ENCODE measurements at regions not wholly inside any gene's neighbourhood (a gene's known extent, or its start where the extent isn't known, plus 50 kb on each side); places are given as distances from the start of the nearest gene placed in this dataset.
A peak's percentile ranks its signal among the peaks of the same experiment; 100 is the strongest.

DNA sequence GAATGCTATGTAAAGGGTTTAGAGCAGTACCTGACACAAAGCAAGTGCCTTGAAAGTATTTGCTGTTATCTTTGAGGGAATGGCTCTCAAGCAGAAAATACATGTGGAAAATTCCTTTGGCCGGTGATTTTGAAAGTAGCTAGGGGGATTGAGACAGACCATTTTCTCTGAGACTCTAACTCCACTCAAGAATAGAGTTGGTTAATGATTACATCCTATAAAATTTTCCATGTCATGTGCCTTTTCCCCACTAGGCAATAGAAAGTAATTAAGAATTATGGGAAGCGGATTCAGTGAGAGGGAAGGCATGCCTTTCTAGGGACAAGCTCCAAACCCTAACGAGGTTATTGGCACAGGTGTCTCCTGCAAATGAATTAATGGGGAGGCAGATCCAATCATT, 276.0 kb downstream of the GPATCH2 start:
- WGBS, 2 donors, result 79 to 81% methylated on average over 3 of the region's 3 CpGs
- Histone ChIP-seq H3K27ac (ENCODE audit: low read depth in 1 of 2, low read length in 2 of 2) (no peak overlapping the region), H3K9me3 (ENCODE audit: control insufficient read depth, low read length) (no peaks in the 10 kb centered on the region), H3K4me1 (ENCODE audit: control insufficient read depth in 1 of 2, insufficient read depth in 2 of 2, low read length in 2 of 2) (no peaks in the 10 kb centered on the region), H3K27me3 (ENCODE audit: control insufficient read depth in 1 of 2, insufficient read depth in 2 of 2, low read length in 1 of 2) (no peaks in the 10 kb centered on the region), H3K36me3 (ENCODE audit: control insufficient read depth in 1 of 2, insufficient read depth in 2 of 2, low read length in 1 of 2) (no peaks in the 10 kb centered on the region), H3K4me3 (ENCODE audit: low read length in 2 of 2) (no peak overlapping the region)
- intact Hi-C loops (cut with DNase I), result no loop called here
- DNase-seq (no peak), ATAC-seq (ENCODE audit: low FRiP score) (no peak)

DNA sequence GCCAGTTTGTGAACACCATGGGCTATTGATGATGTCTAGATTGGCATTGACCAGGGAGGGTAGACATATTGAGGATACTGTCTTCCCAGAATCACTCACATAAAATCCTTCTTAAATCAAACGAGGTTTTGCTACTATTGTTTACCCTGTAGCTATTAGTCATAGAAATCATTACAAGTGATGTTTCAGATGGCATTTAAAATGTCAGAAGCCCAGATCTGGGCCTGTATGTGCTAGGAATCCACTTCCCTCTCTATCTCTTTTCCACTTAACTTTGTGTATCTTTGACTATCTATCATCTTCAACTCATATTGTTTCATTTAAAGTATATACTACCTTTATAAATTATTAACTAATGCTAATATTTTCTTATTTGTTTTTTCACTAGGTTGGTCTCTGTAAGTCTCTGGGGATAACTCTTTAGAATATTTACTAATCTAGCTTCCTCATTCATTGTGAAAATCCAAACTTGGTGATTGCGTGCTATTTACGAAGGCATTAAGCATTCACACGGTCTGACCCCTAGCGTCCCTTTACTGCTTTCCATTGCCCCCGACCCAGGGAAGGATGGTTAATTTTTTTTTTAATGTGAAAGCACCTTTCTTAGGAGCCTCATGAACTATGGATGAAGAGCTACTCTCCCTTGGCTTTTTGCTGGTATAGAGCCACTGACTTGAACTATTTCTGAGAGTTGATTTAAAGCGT, 281.8 kb downstream of the GPATCH2 start:
- Histone ChIP-seq H3K4me3 (ENCODE audit: low read length in 2 of 2) (no peak overlapping the region), H3K36me3 (ENCODE audit: control insufficient read depth in 1 of 2, insufficient read depth in 2 of 2, low read length in 1 of 2) (no peaks in the 10 kb centered on the region), H3K9me3 (ENCODE audit: control insufficient read depth, low read length) (no peaks in the 10 kb centered on the region), H3K27ac (ENCODE audit: low read depth in 1 of 2, low read length in 2 of 2) (no peak overlapping the region), H3K4me1 (ENCODE audit: control insufficient read depth in 1 of 2, insufficient read depth in 2 of 2, low read length in 2 of 2) (no peaks in the 10 kb centered on the region), H3K27me3 (ENCODE audit: control insufficient read depth in 1 of 2, insufficient read depth in 2 of 2, low read length in 1 of 2) (no peaks in the 10 kb centered on the region)
- ATAC-seq (ENCODE audit: low FRiP score), result no peak
- no peak for DNase-seq
- intact Hi-C loops (cut with DNase I), result no loop called here
- WGBS, 2 donors, result 73 to 78% methylated on average over 7 of the region's 7 CpGs

DNA sequence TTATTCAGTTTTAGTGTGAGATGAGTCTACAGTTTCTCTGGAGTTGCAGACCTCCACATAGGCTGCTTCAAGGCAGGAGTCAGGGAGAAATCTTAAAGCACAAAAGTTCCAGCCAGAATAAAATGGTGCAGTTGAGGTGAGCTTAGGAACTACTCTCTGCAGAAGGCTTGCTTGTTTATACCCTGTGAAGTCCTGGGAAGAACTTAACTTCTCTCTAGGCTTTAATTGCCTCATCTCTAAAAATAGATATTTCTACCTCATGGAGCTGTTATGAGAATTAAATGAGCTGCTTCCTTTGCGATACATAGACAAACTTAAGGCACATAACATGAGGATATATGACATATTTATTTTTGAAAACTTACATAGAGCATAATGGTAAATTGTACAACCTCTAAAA, 286.2 kb downstream of the GPATCH2 start:
- intact Hi-C loops (cut with DNase I), result no loop called here
- no peaks in the 10 kb centered on the region for H3K36me3 ChIP-seq (ENCODE audit: control insufficient read depth in 1 of 2, insufficient read depth in 2 of 2, low read length in 1 of 2)
- WGBS, 2 donors, result 91 to 92% methylated on average over 1 of the region's 1 CpG
- no peaks in the 10 kb centered on the region for H3K27me3 ChIP-seq (ENCODE audit: control insufficient read depth in 1 of 2, insufficient read depth in 2 of 2, low read length in 1 of 2)
- DNase-seq, result no peak
- H3K4me1 ChIP-seq (ENCODE audit: control insufficient read depth in 1 of 2, insufficient read depth in 2 of 2, low read length in 2 of 2), result no peaks in the 10 kb centered on the region
- H3K4me3 ChIP-seq (ENCODE audit: low read length in 2 of 2), result no peak overlapping the region
- H3K27ac ChIP-seq (ENCODE audit: low read depth in 1 of 2, low read length in 2 of 2), result no peak overlapping the region
- no peak for ATAC-seq (ENCODE audit: low FRiP score)
- H3K9me3 ChIP-seq (ENCODE audit: control insufficient read depth, low read length), result no peaks in the 10 kb centered on the region

DNA sequence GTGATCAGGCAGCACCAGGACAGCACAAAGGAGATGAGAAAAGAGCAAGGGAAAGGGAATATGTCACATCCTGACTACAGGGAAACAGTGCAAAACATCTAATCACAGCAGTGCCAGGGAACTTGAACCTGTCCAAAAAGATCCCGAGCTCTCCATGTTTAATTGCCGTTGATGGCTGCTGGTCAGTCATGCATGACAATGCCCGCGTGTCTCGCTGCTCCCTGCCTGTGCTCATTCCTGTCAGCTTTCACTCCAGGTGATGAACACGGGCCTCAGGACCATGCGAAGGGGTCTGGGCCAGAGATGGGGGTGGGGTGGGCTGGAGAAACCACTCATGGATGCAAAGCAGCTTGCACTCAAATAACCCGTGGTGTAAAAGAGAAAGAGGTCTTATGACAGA, 287.0 kb downstream of the GPATCH2 start:
- ATAC-seq (ENCODE audit: low FRiP score), result no peak
- intact Hi-C loops (cut with DNase I), result no loop called here

DNA sequence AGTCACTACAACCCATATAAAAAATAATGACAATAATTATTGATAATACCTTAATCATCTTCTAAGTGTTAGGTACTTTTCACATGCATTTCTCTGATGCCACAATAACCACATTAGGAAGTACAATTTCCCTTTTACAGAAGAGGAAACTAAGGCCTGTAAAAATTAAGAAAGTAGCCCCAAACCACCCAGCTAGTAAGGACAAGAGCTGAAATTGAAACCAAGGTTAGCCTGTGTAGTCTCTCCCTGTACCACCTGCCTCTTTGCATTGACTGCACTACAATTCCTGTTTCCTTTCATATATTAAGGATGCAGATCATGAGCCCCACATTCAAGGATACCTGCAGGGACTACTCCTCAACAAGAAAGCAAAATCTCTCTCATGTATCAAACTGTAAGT, 288.8 kb downstream of the GPATCH2 start:
- ATAC-seq (ENCODE audit: low FRiP score), result no peak
- no peaks in the 10 kb centered on the region for H3K27me3 ChIP-seq (ENCODE audit: control insufficient read depth in 1 of 2, insufficient read depth in 2 of 2, low read length in 1 of 2)
- intact Hi-C loops (cut with DNase I), result no loop called here

More for the DNA sequence above, 287.0 kb downstream of the GPATCH2 start:
- Histone ChIP-seq H3K4me1 (ENCODE audit: control insufficient read depth in 1 of 2, insufficient read depth in 2 of 2, low read length in 2 of 2) (no peaks in the 10 kb centered on the region), H3K27me3 (ENCODE audit: control insufficient read depth in 1 of 2, insufficient read depth in 2 of 2, low read length in 1 of 2) (no peaks in the 10 kb centered on the region), H3K36me3 (ENCODE audit: control insufficient read depth in 1 of 2, insufficient read depth in 2 of 2, low read length in 1 of 2) (no peaks in the 10 kb centered on the region), H3K4me3 (ENCODE audit: low read length in 2 of 2) (no peak overlapping the region), H3K27ac (ENCODE audit: low read depth in 1 of 2, low read length in 2 of 2) (no peak overlapping the region), H3K9me3 (ENCODE audit: control insufficient read depth, low read length) (no peaks in the 10 kb centered on the region)
- 43 to 61% methylated on average over 8 of the region's 8 CpGs for WGBS, 2 donors
- DNase-seq, result no peak

DNA sequence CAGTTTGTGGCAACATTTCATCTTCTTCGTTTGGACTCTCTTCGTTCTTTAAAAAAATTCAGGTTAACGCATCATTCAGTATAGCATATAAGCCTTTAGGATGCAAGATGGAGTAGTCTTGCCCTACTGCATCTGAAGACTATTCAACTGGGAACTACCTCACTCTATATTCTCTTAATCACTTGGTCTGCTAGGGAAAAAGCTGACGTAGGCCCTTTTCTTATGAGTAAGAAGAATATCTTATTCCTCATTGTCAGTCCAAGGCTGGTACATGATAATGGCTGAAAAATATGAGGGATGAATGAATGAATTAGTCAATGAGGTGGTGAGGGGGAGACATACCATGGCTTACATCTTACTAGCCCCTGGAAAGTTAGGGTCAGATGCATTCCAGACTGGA, 294.2 kb downstream of the GPATCH2 start:
- H3K27me3 ChIP-seq (ENCODE audit: control insufficient read depth in 1 of 2, insufficient read depth in 2 of 2, low read length in 1 of 2), result no peaks in the 10 kb centered on the region
- WGBS, 2 donors, result 96 to 98% methylated on average over 4 of the region's 4 CpGs
- no peaks in the 10 kb centered on the region for H3K9me3 ChIP-seq (ENCODE audit: control insufficient read depth, low read length)
- H3K36me3 ChIP-seq (ENCODE audit: control insufficient read depth in 1 of 2, insufficient read depth in 2 of 2, low read length in 1 of 2), result no peaks in the 10 kb centered on the region
- H3K4me3 ChIP-seq (ENCODE audit: low read length in 2 of 2), result no peak overlapping the region
- no peak overlapping the region for H3K27ac ChIP-seq (ENCODE audit: low read depth in 1 of 2, low read length in 2 of 2)
- ATAC-seq (ENCODE audit: low FRiP score) (no peak), DNase-seq (no peak)
- intact Hi-C loops (cut with DNase I), result no loop called here
- peaks cover 5% of the 10 kb centered on the region in 2 donors for H3K4me1 ChIP-seq (ENCODE audit: control insufficient read depth in 1 of 2, insufficient read depth in 2 of 2, low read length in 2 of 2)

More for the DNA sequence above, 288.8 kb downstream of the GPATCH2 start:
- no peak overlapping the region for H3K4me3 ChIP-seq (ENCODE audit: low read length in 2 of 2)
- no peaks in the 10 kb centered on the region for H3K9me3 ChIP-seq (ENCODE audit: control insufficient read depth, low read length)
- no peaks in the 10 kb centered on the region for H3K4me1 ChIP-seq (ENCODE audit: control insufficient read depth in 1 of 2, insufficient read depth in 2 of 2, low read length in 2 of 2)
- no peaks in the 10 kb centered on the region for H3K36me3 ChIP-seq (ENCODE audit: control insufficient read depth in 1 of 2, insufficient read depth in 2 of 2, low read length in 1 of 2)
- no peak overlapping the region for H3K27ac ChIP-seq (ENCODE audit: low read depth in 1 of 2, low read length in 2 of 2)
- no peak for DNase-seq

DNA sequence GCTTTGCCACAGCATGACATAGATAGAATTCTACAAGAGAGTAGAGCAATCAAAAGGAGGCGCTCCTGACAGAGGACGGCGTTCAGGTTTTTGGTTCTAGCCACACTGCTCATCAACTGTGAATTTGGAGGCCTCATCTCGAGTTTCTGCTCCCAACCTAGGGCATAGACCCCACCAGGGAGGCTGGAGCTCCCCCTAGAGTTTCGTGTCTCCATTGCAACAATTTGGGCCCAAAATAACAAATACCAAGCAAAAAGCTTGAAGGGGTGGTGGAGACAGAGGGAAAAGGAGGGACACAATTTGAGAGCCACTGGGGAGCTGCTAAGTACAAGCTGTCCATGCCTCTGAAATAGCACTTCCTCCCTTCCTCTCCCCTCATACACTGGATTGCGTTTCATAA, 297.0 kb downstream of the GPATCH2 start:
- Histone ChIP-seq H3K27ac (ENCODE audit: low read depth in 1 of 2, low read length in 2 of 2) (no peak overlapping the region), H3K36me3 (ENCODE audit: control insufficient read depth in 1 of 2, insufficient read depth in 2 of 2, low read length in 1 of 2) (no peaks in the 10 kb centered on the region), H3K4me1 (ENCODE audit: control insufficient read depth in 1 of 2, insufficient read depth in 2 of 2, low read length in 2 of 2) (peaks cover 5 to 7% of the 10 kb centered on the region in 2 donors), H3K27me3 (ENCODE audit: control insufficient read depth in 1 of 2, insufficient read depth in 2 of 2, low read length in 1 of 2) (no peaks in the 10 kb centered on the region), H3K9me3 (ENCODE audit: control insufficient read depth, low read length) (no peaks in the 10 kb centered on the region), H3K4me3 (ENCODE audit: low read length in 2 of 2) (no peak overlapping the region)
- 75 to 79% methylated on average over 6 of the region's 6 CpGs for WGBS, 2 donors
- peak in 1 of 2 donors; percentile 44 for DNase-seq
- intact Hi-C loops (cut with DNase I), result no loop called here
- no peak for ATAC-seq (ENCODE audit: low FRiP score)

DNA sequence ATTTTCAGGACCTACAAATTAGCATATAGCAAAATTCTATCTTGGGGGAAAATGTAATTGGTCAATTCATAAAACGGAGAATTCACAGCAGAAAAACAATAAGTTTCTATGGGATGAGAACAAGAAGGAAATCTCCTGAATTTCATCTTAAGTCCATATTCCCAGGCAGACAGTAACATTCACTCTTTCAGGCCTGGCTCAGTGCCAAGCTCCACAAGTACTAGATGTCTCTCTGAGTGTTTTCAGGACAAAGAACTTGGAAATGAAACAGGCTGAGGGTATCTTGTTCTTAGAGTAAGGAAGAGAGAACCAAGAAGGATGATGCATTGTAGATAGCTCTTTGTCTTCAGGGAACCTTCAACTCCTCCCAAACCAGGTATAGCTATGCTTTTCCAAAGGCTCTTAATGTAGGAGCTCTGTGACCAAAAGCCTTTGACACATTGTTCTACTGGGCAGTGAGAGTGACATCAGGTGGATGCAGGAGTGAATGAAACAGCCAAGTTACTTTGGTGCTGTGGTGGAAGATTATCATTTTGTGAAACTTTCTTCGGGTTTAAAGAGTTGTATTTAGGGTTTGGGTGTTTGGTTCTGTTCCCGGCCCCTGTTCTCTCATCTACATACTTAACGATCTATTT, 298.3 kb downstream of the GPATCH2 start:
- Histone ChIP-seq H3K27ac (ENCODE audit: low read depth in 1 of 2, low read length in 2 of 2) (no peak overlapping the region), H3K4me3 (ENCODE audit: low read length in 2 of 2) (no peak overlapping the region), H3K27me3 (ENCODE audit: control insufficient read depth in 1 of 2, insufficient read depth in 2 of 2, low read length in 1 of 2) (no peaks in the 10 kb centered on the region), H3K9me3 (ENCODE audit: control insufficient read depth, low read length) (no peaks in the 10 kb centered on the region), H3K4me1 (ENCODE audit: control insufficient read depth in 1 of 2, insufficient read depth in 2 of 2, low read length in 2 of 2) (peaks cover 5 to 7% of the 10 kb centered on the region in 2 donors), H3K36me3 (ENCODE audit: control insufficient read depth in 1 of 2, insufficient read depth in 2 of 2, low read length in 1 of 2) (no peaks in the 10 kb centered on the region)
- 81 to 83% methylated on average over 4 of the region's 4 CpGs for WGBS, 2 donors
- intact Hi-C loops (cut with DNase I), result no loop called here
- DNase-seq, result peak in 1 of 2 donors; percentile 48
- no peak for ATAC-seq (ENCODE audit: low FRiP score)

DNA sequence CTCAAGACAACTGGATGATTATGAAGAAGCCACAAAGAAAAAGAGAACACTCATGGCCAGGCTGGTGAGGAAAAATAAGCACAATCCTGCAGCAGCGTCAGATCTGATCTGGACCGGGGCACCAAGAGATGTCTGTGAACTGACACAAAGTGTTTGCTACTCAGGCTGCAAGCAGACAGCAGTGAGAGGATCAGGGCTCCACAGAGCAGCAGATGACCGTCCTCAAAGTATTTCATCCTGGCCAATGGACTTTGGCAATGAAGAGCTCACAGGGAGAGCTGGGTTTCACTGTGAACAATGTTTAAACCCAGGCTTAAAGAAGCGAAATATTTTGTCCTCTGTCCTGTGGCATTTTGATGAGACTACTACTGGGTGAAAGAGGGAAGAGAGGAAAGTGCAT, 299.2 kb downstream of the GPATCH2 start:
- 19 to 23% methylated on average over 4 of the region's 4 CpGs for WGBS, 2 donors
- no peaks in the 10 kb centered on the region for H3K27me3 ChIP-seq (ENCODE audit: control insufficient read depth in 1 of 2, insufficient read depth in 2 of 2, low read length in 1 of 2)
- DNase-seq (no peak), ATAC-seq (ENCODE audit: low FRiP score) (peak; percentile 13)
- no peak overlapping the region for H3K27ac ChIP-seq (ENCODE audit: low read depth in 1 of 2, low read length in 2 of 2)
- H3K9me3 ChIP-seq (ENCODE audit: control insufficient read depth, low read length), result no peaks in the 10 kb centered on the region
- no peak overlapping the region for H3K4me3 ChIP-seq (ENCODE audit: low read length in 2 of 2)
- H3K4me1 ChIP-seq (ENCODE audit: control insufficient read depth in 1 of 2, insufficient read depth in 2 of 2, low read length in 2 of 2), result peaks cover 5 to 7% of the 10 kb centered on the region in 2 donors
- no peaks in the 10 kb centered on the region for H3K36me3 ChIP-seq (ENCODE audit: control insufficient read depth in 1 of 2, insufficient read depth in 2 of 2, low read length in 1 of 2)
- intact Hi-C loops (cut with DNase I), result no loop called here

All from aorta (tissue), 5 donors.